Stimulated activated CD4-positive, alpha-beta T cell treated with anti-CD3 and anti-CD28 coated beads, Interleukin-1b, Interleukin-23, amount 100 ng/mL, for 1 hour (primary cell): ENCODE measurements at regions not wholly inside any gene's neighbourhood (a gene's known extent, or its start where the extent isn't known, plus 50 kb on each side); places are given as distances from the start of the nearest gene placed in this dataset.
"Not testable (repeated sequence)": the region's sequence is repeated elsewhere in the genome, so short reads cannot be mapped to it uniquely, and the experiment has no call there.

Experiments used
- DNase-seq, 2 donors: peaks; one replicate each; pipeline ENCODE4 v3.0.0-alpha.2; 2020; ENCODE audit warnings: low read depth in 2 of 2

GRCh38 chr13:27327633-27328032 lies 57.0 kb downstream of the RASL11A start:
- DNase-seq = no peak

- no peak for DNase-seq
These were observed 58.6 kb downstream of the RASL11A start for GRCh38 chr13:27329210-27329609.

GRCh38 chr13:27334774-27335435 lies 64.3 kb downstream of the RASL11A start:
- DNase-seq = no peak

GRCh38 chr13:27336014-27336673 lies 65.5 kb downstream of the RASL11A start:
- no peak for DNase-seq

- no peak for DNase-seq
These were observed 67.6 kb downstream of the RASL11A start for GRCh38 chr13:27338207-27338606.

- DNase-seq = no peak
These were observed 68.2 kb downstream of the RASL11A start for GRCh38 chr13:27338816-27339215.

DNA sequence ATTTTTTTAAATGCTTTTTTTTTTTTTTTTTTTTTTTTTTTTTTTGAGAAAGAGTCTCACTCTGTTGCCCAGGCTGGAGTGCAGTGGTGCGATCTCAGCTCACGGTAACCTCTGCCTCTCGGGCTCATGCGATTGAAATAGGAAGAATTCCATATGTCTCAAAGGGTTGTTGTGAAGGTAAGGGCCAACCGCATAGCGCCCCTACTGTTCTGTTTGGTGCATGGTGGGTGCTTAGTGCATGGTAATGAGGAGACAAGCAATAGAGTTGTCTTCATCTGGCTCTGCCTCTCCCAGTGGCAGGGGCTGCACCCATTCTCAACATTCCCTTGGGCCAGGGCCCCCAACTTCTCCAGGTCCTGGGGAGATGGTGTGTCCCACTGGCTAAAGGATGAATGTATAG lies 68.7 kb downstream of the RASL11A start:
- peak in 1 of 2 donors; percentile 22 for DNase-seq

DNA sequence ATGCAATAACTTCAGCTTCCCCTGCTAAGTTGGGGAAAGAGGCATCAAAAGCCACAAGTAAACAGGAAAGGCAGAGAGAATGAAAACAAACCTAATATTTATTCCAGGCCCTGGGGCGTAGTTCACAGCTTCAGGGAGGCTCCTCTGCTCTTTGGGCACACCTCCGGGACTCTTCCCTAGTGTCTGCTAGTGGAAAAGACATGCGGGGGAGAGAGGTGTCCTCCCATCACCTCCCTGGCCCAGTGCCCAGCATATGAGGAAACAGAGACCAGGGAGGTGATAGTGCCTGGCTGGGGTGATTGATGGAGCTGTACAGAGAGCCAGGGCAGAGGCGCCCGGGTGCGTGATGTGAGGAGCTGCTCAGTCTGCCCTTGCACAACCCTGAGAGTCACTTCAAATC lies 71.0 kb downstream of the RASL11A start:
- DNase-seq = no peak

DNA sequence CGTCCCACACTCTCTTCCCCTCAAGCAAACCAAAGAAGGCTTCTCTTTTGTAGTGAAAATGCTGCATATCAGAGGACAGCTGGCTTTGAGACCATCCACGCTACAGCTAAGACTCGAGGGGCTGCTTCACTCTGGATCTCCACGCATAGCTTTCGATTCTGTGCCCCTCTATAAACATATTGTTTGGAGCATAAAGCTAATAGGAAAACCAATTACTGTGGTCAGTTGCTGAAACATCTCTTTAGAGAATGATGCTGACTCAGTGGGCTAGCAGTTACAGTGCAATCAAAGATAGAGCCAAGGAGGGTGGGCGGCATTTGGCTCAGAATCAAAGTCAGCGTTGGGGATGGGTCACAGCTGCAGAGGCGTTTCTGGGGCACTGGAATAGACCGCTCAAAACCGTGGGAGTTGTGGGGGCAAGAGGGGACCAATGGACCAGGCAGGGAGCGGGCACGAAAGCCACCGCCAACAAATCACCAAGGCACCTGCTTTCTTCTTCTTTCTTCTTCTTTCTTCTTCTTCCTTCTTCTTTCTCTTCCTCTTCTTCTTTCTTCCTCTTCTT lies 76.7 kb downstream of the RASL11A start:
- DNase-seq = no peak

- no peak for DNase-seq
These were observed 76.0 kb upstream of the GTF3A start for GRCh38 chr13:27348461-27348860.

- no peak for DNase-seq
These were observed 75.0 kb upstream of the GTF3A start for GRCh38 chr13:27349458-27349857.

- DNase-seq = not testable (repeated sequence)
These were observed 73.6 kb upstream of the GTF3A start for GRCh38 chr13:27350825-27351224.

DNA sequence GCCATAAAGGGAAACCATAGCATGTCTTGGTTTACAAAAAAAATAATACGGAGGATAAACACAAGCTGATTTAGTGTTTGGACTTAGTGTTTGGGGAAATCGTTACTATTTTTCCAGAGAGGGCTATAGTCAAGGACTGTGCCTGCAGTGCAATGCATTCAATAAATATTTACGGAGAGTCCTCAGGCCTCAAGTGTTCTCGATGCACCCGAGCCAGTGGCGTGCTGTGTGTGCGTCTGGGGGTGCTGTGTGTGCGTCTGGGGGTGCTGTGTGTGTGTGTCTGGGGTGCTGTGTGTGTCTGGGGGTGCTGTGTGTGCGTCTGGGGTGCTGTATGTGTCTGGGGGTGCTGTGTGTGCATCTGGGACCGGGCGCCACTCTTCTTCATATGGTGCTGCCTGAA lies 71.7 kb upstream of the GTF3A start:
- DNase-seq = no peak

DNA sequence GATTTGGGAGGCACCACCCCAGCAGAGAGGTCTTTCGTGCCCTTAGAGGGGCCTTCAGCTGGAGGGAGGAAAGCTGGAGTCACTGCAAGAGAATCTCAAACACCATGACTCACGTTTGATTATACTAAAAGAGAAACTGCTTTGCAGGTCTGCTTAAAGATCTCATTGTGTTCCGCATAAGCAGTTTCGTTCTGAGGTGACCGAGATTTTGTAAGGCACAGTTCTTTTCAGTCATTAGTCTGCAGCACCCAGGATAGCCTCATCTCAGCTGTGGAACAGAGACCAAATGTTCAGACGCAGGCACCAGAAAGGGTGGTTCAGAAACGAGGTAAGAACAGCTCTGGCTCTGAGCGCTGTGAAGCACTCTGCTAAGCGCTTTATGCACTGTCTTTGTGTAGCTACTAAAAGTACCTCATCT lies 71.2 kb upstream of the GTF3A start:
- DNase-seq = no peak

DNA sequence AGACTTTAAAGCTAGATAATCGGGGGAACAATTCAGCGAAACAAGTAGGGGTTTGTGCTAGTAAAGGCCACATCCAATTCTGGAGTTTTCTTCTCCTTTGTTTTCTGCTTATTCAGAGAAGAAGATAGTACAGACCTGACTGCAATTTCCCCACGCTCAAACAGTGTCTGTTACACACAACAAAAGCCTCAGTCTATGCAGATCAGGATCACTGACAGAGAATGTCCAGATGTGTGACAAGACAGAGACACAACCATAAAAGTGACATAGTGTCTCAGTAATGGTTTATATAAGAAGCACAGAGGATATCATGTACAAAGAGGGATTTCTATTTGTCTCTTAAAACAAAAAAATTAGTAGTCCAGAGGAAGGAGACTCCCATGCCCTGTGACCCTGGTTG lies 70.7 kb upstream of the GTF3A start:
- no peak for DNase-seq

DNA sequence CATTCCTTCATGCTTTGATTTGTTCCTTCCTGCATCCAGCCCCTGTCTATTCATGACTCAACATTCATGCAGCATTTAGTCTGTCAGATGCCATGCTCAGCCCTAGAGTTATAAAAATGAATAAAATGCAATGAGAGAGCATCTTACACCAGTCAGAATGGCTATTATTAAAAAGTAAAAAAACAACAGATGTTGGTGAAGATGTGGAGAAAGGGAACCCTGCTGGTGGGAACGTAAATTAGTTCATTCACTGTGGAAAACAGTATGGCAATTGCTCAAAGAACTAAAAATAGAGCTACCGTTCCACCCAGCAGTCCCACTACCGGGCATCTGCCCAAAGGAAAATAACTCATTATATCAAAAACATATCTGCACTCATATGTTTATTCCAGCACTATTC lies 70.0 kb upstream of the GTF3A start:
- DNase-seq = no peak

GRCh38 chr13:27355894-27356293 lies 68.5 kb upstream of the GTF3A start:
- DNase-seq = no peak

DNA sequence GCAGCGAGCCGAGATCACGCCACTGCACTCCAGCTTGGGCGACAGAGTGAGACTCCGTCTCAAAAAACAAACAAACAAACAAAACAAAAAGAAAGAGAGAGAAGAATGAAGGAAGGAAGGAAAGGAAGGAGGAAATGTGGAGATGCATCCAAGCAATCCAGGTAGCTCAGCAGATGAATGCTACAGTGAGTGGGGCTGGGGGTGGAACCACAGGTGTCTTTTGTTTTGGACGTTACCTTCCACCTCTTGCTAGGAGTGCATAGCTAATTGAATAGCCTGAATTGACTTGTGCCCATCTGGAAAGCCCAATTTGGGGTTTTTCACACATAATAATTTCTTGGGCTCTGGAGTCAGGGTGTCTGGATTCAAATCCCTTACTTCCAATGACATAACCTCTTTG lies 66.0 kb upstream of the GTF3A start:
- DNase-seq = no peak

DNA sequence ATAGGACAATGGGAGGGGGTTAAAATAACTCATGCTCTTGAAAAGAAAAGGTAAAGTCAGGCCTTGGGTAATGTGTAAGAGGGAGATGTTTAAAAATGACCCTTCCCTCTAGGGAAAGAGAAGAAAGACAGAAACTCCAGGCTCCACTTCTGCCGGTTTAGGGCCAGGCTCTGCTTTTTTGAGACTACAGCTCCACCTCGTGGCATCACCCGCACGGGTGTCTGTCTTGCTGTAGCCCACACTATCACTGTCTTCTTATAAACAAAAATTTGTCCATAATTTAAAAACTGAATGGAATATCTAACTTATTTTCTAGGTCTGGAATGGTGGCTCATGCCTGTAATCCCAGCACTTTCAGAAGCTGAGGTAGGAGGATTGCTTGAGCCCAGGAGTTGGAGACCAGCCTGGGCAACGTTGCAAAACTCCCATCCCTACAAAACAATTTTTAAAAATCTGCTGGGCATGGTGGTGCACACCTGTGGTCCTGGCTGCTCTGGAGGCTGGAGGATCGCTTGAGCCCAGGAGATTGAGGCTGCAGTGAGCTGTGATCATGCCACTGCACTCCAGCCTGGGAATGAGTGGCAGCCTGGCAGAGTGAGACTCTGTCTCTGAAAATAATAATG lies 65.1 kb upstream of the GTF3A start:
- peak; percentile 44 to 49 for DNase-seq

GRCh38 chr13:27360562-27360961 lies 63.9 kb upstream of the GTF3A start:
- DNase-seq = no peak

DNA sequence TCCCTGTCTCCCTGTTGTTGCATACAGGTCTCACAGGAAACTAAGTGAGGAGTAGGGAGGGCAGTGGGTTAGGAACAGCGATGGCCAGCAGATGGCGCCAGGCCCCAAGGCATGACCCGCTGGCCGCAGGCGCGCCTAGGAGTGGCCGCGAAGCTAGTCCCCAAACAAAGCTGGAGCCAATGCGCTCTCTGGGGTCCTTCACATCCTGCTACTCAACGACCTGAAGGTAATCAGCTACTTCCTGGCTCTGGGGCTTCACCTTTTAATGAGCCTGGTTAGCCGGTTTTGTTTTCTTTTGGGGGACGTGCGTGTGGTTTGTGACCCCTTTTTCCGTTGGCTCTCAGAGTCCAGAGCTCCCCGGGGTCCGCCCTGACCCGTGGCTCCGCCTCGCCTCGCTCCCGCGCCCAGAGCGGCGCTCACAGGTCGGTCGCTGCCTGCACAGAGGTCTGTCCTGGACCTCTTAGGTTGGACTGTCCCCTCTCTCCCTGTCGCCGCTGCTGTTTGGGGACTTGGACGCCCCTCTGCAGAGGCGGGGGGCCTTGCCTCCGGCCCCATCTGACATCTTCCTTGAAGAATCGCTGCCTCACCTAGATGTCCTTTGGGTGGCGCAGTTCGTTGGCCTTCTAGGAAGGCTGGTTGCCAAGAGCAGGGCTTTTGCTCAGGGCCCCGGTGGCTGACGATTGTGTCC lies 62.2 kb upstream of the GTF3A start:
- peak; percentile 30 to 67 for DNase-seq

DNA sequence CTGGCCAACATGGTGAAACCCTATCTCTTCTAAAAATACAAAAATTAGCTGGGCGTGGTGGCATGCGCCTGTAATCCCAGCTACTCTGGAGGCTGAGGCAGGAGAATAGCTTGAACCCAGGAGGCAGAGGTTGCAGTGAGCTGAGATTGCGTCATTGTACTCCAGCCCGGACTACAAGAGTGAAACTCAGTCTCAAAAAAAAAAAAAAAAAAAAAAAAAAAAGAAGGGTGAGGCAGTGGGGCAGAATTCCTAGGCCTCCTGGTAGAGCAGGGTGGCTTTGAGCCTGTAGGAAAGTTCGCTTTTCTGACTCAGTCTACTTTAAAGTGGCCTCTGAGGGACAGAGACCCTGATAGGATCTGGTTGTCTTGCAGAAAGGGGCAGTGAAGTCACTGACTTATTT lies 60.8 kb upstream of the GTF3A start:
- not testable (repeated sequence) for DNase-seq
